ENCODE measurements at regions not wholly inside any gene's neighbourhood (a gene's known extent, or its start where the extent isn't known, plus 50 kb on each side); places are given as distances from the start of the nearest gene placed in this dataset.
"Not testable (repeated sequence)": the region's sequence is repeated elsewhere in the genome, so short reads cannot be mapped to it uniquely, and the experiment has no call there.

- H3K36me3 ChIP-seq (ENCODE audit: insufficient read depth, low read length): no peaks in the 10 kb centered on the region
- no peaks in the 10 kb centered on the region for H3K9me3 ChIP-seq (ENCODE audit: low read length)
- H3K27me3 ChIP-seq (ENCODE audit: control insufficient read depth in 1 of 2, insufficient read depth in 2 of 2, low read length in 2 of 2): no peaks in the 10 kb centered on the region
- H3K9ac ChIP-seq (ENCODE audit: low read length): no peak overlapping the region
- no peak overlapping the region for H3K27ac ChIP-seq (ENCODE audit: low read depth, low read length)
- H3K4me1 ChIP-seq (ENCODE audit: insufficient read depth, low read length): no peaks in the 10 kb centered on the region
- no peak overlapping the region for H3K4me3 ChIP-seq (ENCODE audit: low read depth in 1 of 2, low read length in 2 of 2)
Observed at GRCh38 chr1:194033646-194034045, 847.2 kb upstream of the B3GALT2 start.

- Histone ChIP-seq H3K9ac (ENCODE audit: low read length) (no peak overlapping the region), H3K4me3 (ENCODE audit: low read depth in 1 of 2, low read length in 2 of 2) (no peak overlapping the region), H3K4me1 (ENCODE audit: insufficient read depth, low read length) (no peaks in the 10 kb centered on the region), H3K9me3 (ENCODE audit: low read length) (no peaks in the 10 kb centered on the region), H3K27me3 (ENCODE audit: control insufficient read depth in 1 of 2, insufficient read depth in 2 of 2, low read length in 2 of 2) (no peaks in the 10 kb centered on the region), H3K27ac (ENCODE audit: low read depth, low read length) (no peak overlapping the region), H3K36me3 (ENCODE audit: insufficient read depth, low read length) (no peaks in the 10 kb centered on the region)
Observed at GRCh38 chr1:194028002-194028401, 841.6 kb upstream of the B3GALT2 start.

- Histone ChIP-seq H3K9ac (ENCODE audit: low read length) (no peak overlapping the region), H3K4me3 (ENCODE audit: low read depth in 1 of 2, low read length in 2 of 2) (no peak overlapping the region), H3K36me3 (ENCODE audit: insufficient read depth, low read length) (no peaks in the 10 kb centered on the region), H3K4me1 (ENCODE audit: insufficient read depth, low read length) (no peaks in the 10 kb centered on the region), H3K27me3 (ENCODE audit: control insufficient read depth in 1 of 2, insufficient read depth in 2 of 2, low read length in 2 of 2) (no peaks in the 10 kb centered on the region), H3K9me3 (ENCODE audit: low read length) (no peaks in the 10 kb centered on the region), H3K27ac (ENCODE audit: low read depth, low read length) (no peak overlapping the region)
Observed at GRCh38 chr1:194026422-194026821, 840.0 kb upstream of the B3GALT2 start.

GRCh38 chr1:194024659-194025058 lies 838.2 kb upstream of the B3GALT2 start:
- H3K27me3 ChIP-seq (ENCODE audit: control insufficient read depth in 1 of 2, insufficient read depth in 2 of 2, low read length in 2 of 2): no peaks in the 10 kb centered on the region
- no peaks in the 10 kb centered on the region for H3K36me3 ChIP-seq (ENCODE audit: insufficient read depth, low read length)
- no peak overlapping the region for H3K9ac ChIP-seq (ENCODE audit: low read length)
- no peak overlapping the region for H3K27ac ChIP-seq (ENCODE audit: low read depth, low read length)
- no peak overlapping the region for H3K4me3 ChIP-seq (ENCODE audit: low read depth in 1 of 2, low read length in 2 of 2)
- H3K4me1 ChIP-seq (ENCODE audit: insufficient read depth, low read length): no peaks in the 10 kb centered on the region
- no peaks in the 10 kb centered on the region for H3K9me3 ChIP-seq (ENCODE audit: low read length)

- Histone ChIP-seq H3K4me3 (ENCODE audit: low read depth in 1 of 2, low read length in 2 of 2) (no peak overlapping the region), H3K9ac (ENCODE audit: low read length) (no peak overlapping the region), H3K9me3 (ENCODE audit: low read length) (no peaks in the 10 kb centered on the region), H3K27ac (ENCODE audit: low read depth, low read length) (no peak overlapping the region), H3K27me3 (ENCODE audit: control insufficient read depth in 1 of 2, insufficient read depth in 2 of 2, low read length in 2 of 2) (no peaks in the 10 kb centered on the region), H3K4me1 (ENCODE audit: insufficient read depth, low read length) (no peaks in the 10 kb centered on the region), H3K36me3 (ENCODE audit: insufficient read depth, low read length) (no peaks in the 10 kb centered on the region)
Observed at GRCh38 chr1:194014014-194014413, 827.6 kb upstream of the B3GALT2 start.

- Histone ChIP-seq H3K9me3 (ENCODE audit: low read length) (no peaks in the 10 kb centered on the region), H3K27ac (ENCODE audit: low read depth, low read length) (no peak overlapping the region), H3K27me3 (ENCODE audit: control insufficient read depth in 1 of 2, insufficient read depth in 2 of 2, low read length in 2 of 2) (no peaks in the 10 kb centered on the region), H3K4me1 (ENCODE audit: insufficient read depth, low read length) (no peaks in the 10 kb centered on the region), H3K9ac (ENCODE audit: low read length) (no peak overlapping the region), H3K36me3 (ENCODE audit: insufficient read depth, low read length) (no peaks in the 10 kb centered on the region), H3K4me3 (ENCODE audit: low read depth in 1 of 2, low read length in 2 of 2) (no peak overlapping the region)
Observed at GRCh38 chr1:194013561-194013960, 827.1 kb upstream of the B3GALT2 start.

- H3K9ac ChIP-seq (ENCODE audit: low read length): no peak overlapping the region
Observed at GRCh38 chr1:194004146-194004545, 817.7 kb upstream of the B3GALT2 start.

GRCh38 chr1:194001726-194002350 lies 815.4 kb upstream of the B3GALT2 start:
- H3K27me3 ChIP-seq (ENCODE audit: control insufficient read depth in 1 of 2, insufficient read depth in 2 of 2, low read length in 2 of 2); H3K9ac ChIP-seq (ENCODE audit: low read length); H3K27ac ChIP-seq (ENCODE audit: low read depth, low read length); H3K4me1 ChIP-seq (ENCODE audit: insufficient read depth, low read length); H3K36me3 ChIP-seq (ENCODE audit: insufficient read depth, low read length); H3K4me3 ChIP-seq (ENCODE audit: low read depth in 1 of 2, low read length in 2 of 2); H3K9me3 ChIP-seq (ENCODE audit: low read length): not testable (repeated sequence)

More at GRCh38 chr1:194004146-194004545, 817.7 kb upstream of the B3GALT2 start:
- Histone ChIP-seq H3K36me3 (ENCODE audit: insufficient read depth, low read length) (no peaks in the 10 kb centered on the region), H3K4me1 (ENCODE audit: insufficient read depth, low read length) (no peaks in the 10 kb centered on the region), H3K27me3 (ENCODE audit: control insufficient read depth in 1 of 2, insufficient read depth in 2 of 2, low read length in 2 of 2) (no peaks in the 10 kb centered on the region), H3K4me3 (ENCODE audit: low read depth in 1 of 2, low read length in 2 of 2) (no peak overlapping the region), H3K27ac (ENCODE audit: low read depth, low read length) (no peak overlapping the region), H3K9me3 (ENCODE audit: low read length) (no peaks in the 10 kb centered on the region)

- no peaks in the 10 kb centered on the region for H3K27me3 ChIP-seq (ENCODE audit: control insufficient read depth in 1 of 2, insufficient read depth in 2 of 2, low read length in 2 of 2)
- H3K4me1 ChIP-seq (ENCODE audit: insufficient read depth, low read length): no peaks in the 10 kb centered on the region
- no peaks in the 10 kb centered on the region for H3K36me3 ChIP-seq (ENCODE audit: insufficient read depth, low read length)
- no peak overlapping the region for H3K9ac ChIP-seq (ENCODE audit: low read length)
- no peak overlapping the region for H3K27ac ChIP-seq (ENCODE audit: low read depth, low read length)
- H3K9me3 ChIP-seq (ENCODE audit: low read length): peaks cover 4% of the 10 kb centered on the region
- H3K4me3 ChIP-seq (ENCODE audit: low read depth in 1 of 2, low read length in 2 of 2): no peak overlapping the region
Observed at GRCh38 chr1:193988885-193989284, 802.5 kb upstream of the B3GALT2 start.

- no peaks in the 10 kb centered on the region for H3K4me1 ChIP-seq (ENCODE audit: insufficient read depth, low read length)
- H3K9ac ChIP-seq (ENCODE audit: low read length): no peak overlapping the region
- no peaks in the 10 kb centered on the region for H3K27me3 ChIP-seq (ENCODE audit: control insufficient read depth in 1 of 2, insufficient read depth in 2 of 2, low read length in 2 of 2)
- no peak overlapping the region for H3K27ac ChIP-seq (ENCODE audit: low read depth, low read length)
- no peaks in the 10 kb centered on the region for H3K36me3 ChIP-seq (ENCODE audit: insufficient read depth, low read length)
- no peaks in the 10 kb centered on the region for H3K9me3 ChIP-seq (ENCODE audit: low read length)
- H3K4me3 ChIP-seq (ENCODE audit: low read depth in 1 of 2, low read length in 2 of 2): no peak overlapping the region
Observed at GRCh38 chr1:193979219-193979618, 792.8 kb upstream of the B3GALT2 start.

GRCh38 chr1:193974286-193974798 lies 787.9 kb upstream of the B3GALT2 start:
- no peaks in the 10 kb centered on the region for H3K27me3 ChIP-seq (ENCODE audit: control insufficient read depth in 1 of 2, insufficient read depth in 2 of 2, low read length in 2 of 2)
- H3K9me3 ChIP-seq (ENCODE audit: low read length): no peaks in the 10 kb centered on the region
- no peaks in the 10 kb centered on the region for H3K36me3 ChIP-seq (ENCODE audit: insufficient read depth, low read length)
- H3K4me1 ChIP-seq (ENCODE audit: insufficient read depth, low read length): no peaks in the 10 kb centered on the region
- no peak overlapping the region for H3K4me3 ChIP-seq (ENCODE audit: low read depth in 1 of 2, low read length in 2 of 2)
- H3K27ac ChIP-seq (ENCODE audit: low read depth, low read length): no peak overlapping the region
- no peak overlapping the region for H3K9ac ChIP-seq (ENCODE audit: low read length)

GRCh38 chr1:193973428-193973827 lies 787.0 kb upstream of the B3GALT2 start:
- H3K4me1 ChIP-seq (ENCODE audit: insufficient read depth, low read length): no peaks in the 10 kb centered on the region
- H3K4me3 ChIP-seq (ENCODE audit: low read depth in 1 of 2, low read length in 2 of 2): no peak overlapping the region
- no peak overlapping the region for H3K27ac ChIP-seq (ENCODE audit: low read depth, low read length)
- no peaks in the 10 kb centered on the region for H3K27me3 ChIP-seq (ENCODE audit: control insufficient read depth in 1 of 2, insufficient read depth in 2 of 2, low read length in 2 of 2)
- no peak overlapping the region for H3K9ac ChIP-seq (ENCODE audit: low read length)
- H3K36me3 ChIP-seq (ENCODE audit: insufficient read depth, low read length): no peaks in the 10 kb centered on the region
- no peaks in the 10 kb centered on the region for H3K9me3 ChIP-seq (ENCODE audit: low read length)

Data from muscle layer of colon (tissue), 2 donors.